Keratinocyte (primary cell): ENCODE measurements at regions not wholly inside any gene's neighbourhood (a gene's known extent, or its start where the extent isn't known, plus 50 kb on each side); places are given as distances from the start of the nearest gene placed in this dataset.

Experiments
- DNase-seq: peaks from one replicate; pipeline ENCODE4 v3.0.0-alpha.2; 2011; ENCODE audit warnings: low read depth, missing footprints, low spot score
- FAIRE-seq: peaks from 2 replicates; lab custom pipeline; 2011; peaks lifted over from hg19 to GRCh38; lab: Jason Lieb, UNC
- H2AFZ ChIP-seq: 2 replicates; pipeline ENCODE4 v1.6.0; 2012; ENCODE audit warnings: low read length, control low read depth, inconsistent platforms; ENCODE audit not compliant: control insufficient read depth
- H3K27ac ChIP-seq: 2 replicates; pipeline ENCODE4 v1.5.1; 2011; ENCODE audit warnings: low read length; ENCODE audit not compliant: control insufficient read depth, insufficient read depth
- H3K27me3 ChIP-seq: 3 replicates; pipeline ENCODE4 v1.6.0; 2011; ENCODE audit warnings: low read length; ENCODE audit not compliant: control insufficient read depth, insufficient read depth; ENCODE audit errors: extremely low read depth
- H3K36me3 ChIP-seq, 2 experiments: 2 replicates in 1 of 2; 3 replicates in 1 of 2; pipeline ENCODE4 v1.5.1; 2011; ENCODE audit warnings: low read length in 2 of 2, mild to moderate bottlenecking in 1 of 2; ENCODE audit not compliant: control insufficient read depth in 2 of 2, insufficient read depth in 2 of 2; ENCODE audit errors: extremely low read depth in 1 of 2
- H3K4me1 ChIP-seq: 3 replicates; pipeline ENCODE4 v1.5.1; 2011; ENCODE audit warnings: low read length; ENCODE audit not compliant: control insufficient read depth, insufficient read depth; ENCODE audit errors: extremely low read depth
- H3K4me2 ChIP-seq: 3 replicates; pipeline ENCODE4 v1.6.0; 2011; ENCODE audit warnings: low read depth, low read length; ENCODE audit not compliant: control insufficient read depth, insufficient read depth; ENCODE audit errors: extremely low read depth
- H3K4me3 ChIP-seq, 3 experiments: fragments of 200-600 bp in 1 of 3; sonication (generic) in 1 of 3; 2 replicates in 2 of 3; 3 replicates in 1 of 3; pipeline ENCODE4 v1.5.1; 2011 to 2016; ENCODE audit warnings: low read length in 3 of 3, mild to moderate bottlenecking in 3 of 3, control low read depth in 2 of 3, inconsistent platforms in 1 of 3, low read depth in 1 of 3, mixed read lengths in 1 of 3, mixed run types in 1 of 3, moderate library complexity in 1 of 3; ENCODE audit not compliant: control insufficient read depth in 2 of 3, insufficient read depth in 2 of 3; ENCODE audit errors: extremely low read depth in 1 of 3
- H3K79me2 ChIP-seq: 2 replicates; pipeline ENCODE4 v1.6.0; 2012; ENCODE audit warnings: low read length; ENCODE audit not compliant: control insufficient read depth, insufficient read depth
- H3K9ac ChIP-seq: 3 replicates; pipeline ENCODE4 v1.6.0; 2011; ENCODE audit warnings: low read length; ENCODE audit not compliant: control insufficient read depth, insufficient read depth; ENCODE audit errors: extremely low read depth
- H3K9me1 ChIP-seq: 3 replicates; pipeline ENCODE4 v1.6.0; 2011; ENCODE audit warnings: low read length; ENCODE audit not compliant: control insufficient read depth, insufficient read depth; ENCODE audit errors: extremely low read depth
- H3K9me3 ChIP-seq: 2 replicates; pipeline ENCODE4 v1.5.1; 2012; ENCODE audit warnings: low read depth, low read length; ENCODE audit not compliant: control insufficient read depth
- H4K20me1 ChIP-seq: 3 replicates; pipeline ENCODE4 v1.6.0; 2011; ENCODE audit warnings: low read length; ENCODE audit not compliant: control insufficient read depth, insufficient read depth; ENCODE audit errors: extremely low read depth
- CTCF ChIP-seq, 3 experiments: IDR thresholded peaks in 1 of 3; conservative IDR thresholded peaks in 1 of 3; optimal IDR thresholded peaks in 1 of 3; 2 replicates in 2 of 3; 3 replicates in 1 of 3; pipeline versions ENCODE3 to v1.5.1; 2011; ENCODE audit warnings: low read length in 3 of 3, mild to moderate bottlenecking in 3 of 3, moderate library complexity in 2 of 3, control low read depth in 1 of 3, inconsistent platforms in 1 of 3; ENCODE audit not compliant: insufficient read depth in 2 of 3; ENCODE audit errors: extremely low read depth in 1 of 3
- EZH2 ChIP-seq: IDR thresholded peaks from one replicate; pipeline ENCODE4 v1.6.1; 2012; ENCODE audit warnings: inconsistent platforms, mild to moderate bottlenecking, low read length, moderate library complexity
- dilution Hi-C: fragments of 300-500 bp; cut with MboI; formaldehyde crosslinking; loops from one replicate; pipeline ENCODE4 v1.7.0; 2020; ENCODE audit warnings: low sequenced_read_pairs; ENCODE audit not compliant: extremely low pct_ligation_motif_present

GRCh38 chr4:182018691-182019090 lies 224.5 kb upstream of the TENM3 start:
- no peaks in the 10 kb centered on the region for H3K4me1 ChIP-seq
- H3K79me2 ChIP-seq = no peaks in the 10 kb centered on the region
- no peaks in the 10 kb centered on the region for H3K36me3 ChIP-seq
- no peak for DNase-seq
- TF ChIP-seq CTCF (optimal IDR thresholded peaks at IDR 0.05 in 1 of 3, IDR thresholded peaks at IDR 0.05 in 1 of 3, conservative IDR thresholded peaks at IDR 0.05 in 1 of 3; ENCODE audit: extremely low read depth in 1 of 3, insufficient read depth in 2 of 3, low read length in 3 of 3) (no peak), EZH2 (no peak)
- H2AFZ ChIP-seq = no peak overlapping the region
- H3K9ac ChIP-seq = no peak overlapping the region
- no peak overlapping the region for H3K4me2 ChIP-seq
- H3K4me3 ChIP-seq = no peak overlapping the region
- no peaks in the 10 kb centered on the region for H3K9me3 ChIP-seq
- no peaks in the 10 kb centered on the region for H3K27me3 ChIP-seq
- no peaks in the 10 kb centered on the region for H4K20me1 ChIP-seq
- FAIRE-seq = no peak
- no peaks in the 10 kb centered on the region for H3K9me1 ChIP-seq
- dilution Hi-C loops = no loop called here
- H3K27ac ChIP-seq = no peak overlapping the region

GRCh38 chr4:182019148-182019652 lies 224.0 kb upstream of the TENM3 start:
- H3K27me3 ChIP-seq = no peaks in the 10 kb centered on the region
- no peaks in the 10 kb centered on the region for H3K9me1 ChIP-seq
- no peaks in the 10 kb centered on the region for H3K36me3 ChIP-seq
- TF ChIP-seq CTCF (optimal IDR thresholded peaks at IDR 0.05 in 1 of 3, IDR thresholded peaks at IDR 0.05 in 1 of 3, conservative IDR thresholded peaks at IDR 0.05 in 1 of 3; ENCODE audit: extremely low read depth in 1 of 3, insufficient read depth in 2 of 3, low read length in 3 of 3) = no peak
- no peak for TF ChIP-seq EZH2
- no peak overlapping the region for H3K4me2 ChIP-seq
- dilution Hi-C loops = no loop called here
- no peak overlapping the region for H3K27ac ChIP-seq
- FAIRE-seq (no peak), DNase-seq (no peak)
- no peaks in the 10 kb centered on the region for H3K79me2 ChIP-seq
- no peaks in the 10 kb centered on the region for H3K4me1 ChIP-seq
- H3K9me3 ChIP-seq = no peaks in the 10 kb centered on the region
- no peaks in the 10 kb centered on the region for H4K20me1 ChIP-seq
- no peak overlapping the region for H3K9ac ChIP-seq
- no peak overlapping the region for H3K4me3 ChIP-seq
- no peak overlapping the region for H2AFZ ChIP-seq
